GM12878 (cell line): ENCODE measurements at regions not wholly inside any gene's neighbourhood (a gene's known extent, or its start where the extent isn't known, plus 50 kb on each side); places are given as distances from the start of the nearest gene placed in this dataset.

Source experiments
- TCF12 ChIP-seq: IDR thresholded peaks from 2 replicates; pipeline ENCODE4 v1.6.1; 2011; ENCODE audit warnings: low read depth, mild to moderate bottlenecking, low read length
- TF ChIP-seq, protein P1 (sequence below), 3 experiments: IDR thresholded peaks in 2 of 3; conservative IDR thresholded peaks in 1 of 3; 2 replicates each; pipeline ENCODE4 v1.5.1; 2011; ENCODE audit warnings: low read depth in 3 of 3, low read length in 3 of 3, mild to moderate bottlenecking in 3 of 3, control low read depth in 2 of 3, moderate library complexity in 2 of 3, inconsistent platforms in 1 of 3, mixed read lengths in 1 of 3; ENCODE audit not compliant: control insufficient read depth in 2 of 3, insufficient read depth in 1 of 3; ENCODE audit errors: extremely low read depth in 1 of 3

DNA sequence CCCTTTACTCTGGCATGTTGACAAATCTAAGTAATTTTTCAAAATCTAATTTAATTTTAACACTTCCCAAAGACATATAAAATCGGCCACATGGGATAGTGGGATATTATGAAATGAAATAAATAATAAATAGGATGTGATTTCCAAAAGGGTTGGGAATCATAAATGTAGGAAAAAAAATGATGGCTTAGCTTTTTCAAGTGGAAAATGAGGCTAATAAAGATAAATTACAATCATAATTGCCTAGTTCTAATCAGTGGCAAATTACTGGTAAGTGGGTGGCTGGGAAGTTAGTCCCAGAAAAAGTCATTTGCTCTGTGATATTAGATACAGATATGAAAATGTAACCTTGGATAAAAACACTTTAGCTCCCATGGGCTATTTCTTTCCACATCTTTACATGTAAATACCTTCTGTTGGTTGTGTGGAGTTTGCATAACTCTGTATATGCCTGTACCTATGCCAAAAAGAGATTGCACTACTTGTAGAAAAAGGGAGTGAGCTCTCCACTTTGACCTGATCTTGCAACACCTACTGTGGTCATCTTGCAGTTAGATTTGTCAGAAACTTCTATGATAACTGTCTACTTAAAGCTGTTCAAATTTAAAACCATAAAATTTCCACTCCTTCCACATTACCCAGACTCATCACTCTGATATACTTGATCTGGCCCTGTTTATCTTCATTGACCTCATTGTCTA, 284.6 kb upstream of the KAZN start:
- no peak for TF ChIP-seq TCF12
- TF ChIP-seq, protein P1, sequence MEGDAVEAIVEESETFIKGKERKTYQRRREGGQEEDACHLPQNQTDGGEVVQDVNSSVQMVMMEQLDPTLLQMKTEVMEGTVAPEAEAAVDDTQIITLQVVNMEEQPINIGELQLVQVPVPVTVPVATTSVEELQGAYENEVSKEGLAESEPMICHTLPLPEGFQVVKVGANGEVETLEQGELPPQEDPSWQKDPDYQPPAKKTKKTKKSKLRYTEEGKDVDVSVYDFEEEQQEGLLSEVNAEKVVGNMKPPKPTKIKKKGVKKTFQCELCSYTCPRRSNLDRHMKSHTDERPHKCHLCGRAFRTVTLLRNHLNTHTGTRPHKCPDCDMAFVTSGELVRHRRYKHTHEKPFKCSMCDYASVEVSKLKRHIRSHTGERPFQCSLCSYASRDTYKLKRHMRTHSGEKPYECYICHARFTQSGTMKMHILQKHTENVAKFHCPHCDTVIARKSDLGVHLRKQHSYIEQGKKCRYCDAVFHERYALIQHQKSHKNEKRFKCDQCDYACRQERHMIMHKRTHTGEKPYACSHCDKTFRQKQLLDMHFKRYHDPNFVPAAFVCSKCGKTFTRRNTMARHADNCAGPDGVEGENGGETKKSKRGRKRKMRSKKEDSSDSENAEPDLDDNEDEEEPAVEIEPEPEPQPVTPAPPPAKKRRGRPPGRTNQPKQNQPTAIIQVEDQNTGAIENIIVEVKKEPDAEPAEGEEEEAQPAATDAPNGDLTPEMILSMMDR (IDR thresholded peaks at IDR 0.05 in 2 of 3, conservative IDR thresholded peaks at IDR 0.05 in 1 of 3; ENCODE audit: control insufficient read depth in 2 of 3, extremely low read depth in 1 of 3, insufficient read depth in 1 of 3, low read depth in 3 of 3, low read length in 3 of 3), result no peak
